SH-SY5Y (cell line): ENCODE measurements at regions not wholly inside any gene's neighbourhood (a gene's known extent, or its start where the extent isn't known, plus 50 kb on each side); places are given as distances from the start of the nearest gene placed in this dataset.

ENCODE experiments used
- GATA2 ChIP-seq: IDR thresholded peaks from 2 replicates; pipeline ENCODE4 v1.6.1; 2011; ENCODE audit warnings: mild to moderate bottlenecking, low read depth, low read length
- GATA3 ChIP-seq: IDR thresholded peaks from 2 replicates; pipeline ENCODE4 v1.6.1; 2011; ENCODE audit warnings: low read depth, mild to moderate bottlenecking, low read length, moderate library complexity

- no peak for TF ChIP-seq GATA2
- TF ChIP-seq GATA3 = no peak
Observed at GRCh38 chr13:61084988-61085387, 330.7 kb downstream of the PCDH20 start.
